HepG2 (cell line): ENCODE measurements at regions not wholly inside any gene's neighbourhood (a gene's known extent, or its start where the extent isn't known, plus 50 kb on each side); places are given as distances from the start of the nearest gene placed in this dataset.

Experiments used
- ATAC-seq: fragments of 200-7000 bp; cut with Tn5 transposase; 3 replicates; pipeline ENCODE4 v1.9.1; 2020; ENCODE audit warnings: mild to moderate bottlenecking, moderate library complexity
- BruUV-seq: library from RNA; stranded (reverse); fragments of 400-500 nt; replicated peaks from 2 replicates; lab custom pipeline; 2021; lab: Mats Ljungman, UMichigan
- CTCF ChIA-PET: fragments of 300-600 bp; formaldehyde crosslinking; extraction: SDS; loops from one replicate; lab custom pipeline; 2021; ENCODE audit warnings: low total read pairs, inconsistent platforms, low intra/inter-chr PET ratio; lab: Yijun Ruan, JAX
- POLR2A ChIA-PET: fragments of 350-600 bp; sonication (Branson Sonifier 250); formaldehyde crosslinking; loops from one replicate; lab custom pipeline; 2020; ENCODE audit warnings: antibody characterized with exemption, inconsistent platforms; lab: Yijun Ruan, JAX
- DNase-seq: peaks from one replicate; pipeline ENCODE4 v3.0.0-alpha.2; 2015; ENCODE audit warnings: low spot score
- FAIRE-seq: peaks from 3 replicates; lab custom pipeline; 2011; peaks lifted over from hg19 to GRCh38; lab: Jason Lieb, UNC
- H2AFZ ChIP-seq: one replicate; pipeline ENCODE4 v1.6.1; 2011; ENCODE audit warnings: low read length, inconsistent platforms
- H3K27ac ChIP-seq: fragments of 300-600 bp; 3 replicates; pipeline ENCODE4 v1.8.0; 2011; ENCODE audit warnings: mixed run types, mild to moderate bottlenecking, mixed read lengths, low read length, inconsistent platforms; ENCODE audit not compliant: insufficient read depth; ENCODE audit errors: extremely low read length
- H3K27me3 ChIP-seq, 2 experiments: fragments of 200-600 bp in 1 of 2; 2 replicates in 1 of 2; 3 replicates in 1 of 2; pipeline versions ENCODE4 v1.6.0 to v1.8.0; 2011; ENCODE audit warnings: low read length in 2 of 2, mild to moderate bottlenecking in 2 of 2, moderate library complexity in 2 of 2, inconsistent platforms in 1 of 2; ENCODE audit not compliant: insufficient read depth in 2 of 2, control insufficient read depth in 1 of 2
- H3K36me3 ChIP-seq, 2 experiments: fragments of 200-600 bp in 1 of 2; replicated peaks in 1 of 2; 2 replicates in 1 of 2; 3 replicates in 1 of 2; pipeline versions ENCODE4 v1.5.1 to v1.8.0; 2011; ENCODE audit warnings: low read length in 2 of 2, inconsistent platforms in 1 of 2; ENCODE audit not compliant: insufficient read depth in 2 of 2, control insufficient read depth in 1 of 2
- H3K4me1 ChIP-seq: 2 replicates; pipeline ENCODE4 v1.5.1; 2012; ENCODE audit warnings: low read length, inconsistent platforms; ENCODE audit not compliant: insufficient read depth
- H3K4me2 ChIP-seq: 2 replicates; pipeline ENCODE4 v1.6.0; 2011; ENCODE audit warnings: low read depth, low read length, inconsistent platforms
- H3K4me3 ChIP-seq, 3 experiments: fragments of 200-600 bp in 1 of 3; sonication (generic), shearing (Covaris generic) in 1 of 3; replicated peaks in 1 of 3; 2 replicates each; pipeline ENCODE4 v1.5.1; 2011 to 2016; ENCODE audit warnings: low read length in 3 of 3, inconsistent platforms in 2 of 3, low read depth in 2 of 3, mild to moderate bottlenecking in 2 of 3, control low read depth in 1 of 3, mixed read lengths in 1 of 3; ENCODE audit not compliant: insufficient read depth in 1 of 3
- H3K79me2 ChIP-seq: one replicate; pipeline ENCODE4 v1.6.1; 2011; ENCODE audit warnings: low read length, inconsistent platforms; ENCODE audit not compliant: insufficient read depth
- H3K9ac ChIP-seq: 2 replicates; pipeline ENCODE4 v1.6.0; 2011; ENCODE audit warnings: mild to moderate bottlenecking, low read depth, low read length, inconsistent platforms; ENCODE audit not compliant: insufficient read depth
- H3K9me3 ChIP-seq: 2 replicates; pipeline ENCODE4 v1.5.1; 2012; ENCODE audit warnings: mild to moderate bottlenecking, low read length
- H4K20me1 ChIP-seq: 2 replicates; pipeline ENCODE4 v1.6.0; 2011; ENCODE audit warnings: inconsistent platforms, mild to moderate bottlenecking, low read length, moderate library complexity; ENCODE audit not compliant: insufficient read depth
- ESRRA ChIP-seq: sonication (generic); formaldehyde crosslinking; IDR thresholded peaks from 2 replicates; pipeline ENCODE4 v1.5.1; 2020; ENCODE audit warnings: mild to moderate bottlenecking, low read depth, missing genetic modification reagents
- THAP11 ChIP-seq: IDR thresholded peaks from 2 replicates; pipeline ENCODE4 v1.6.1; 2016; ENCODE audit warnings: missing biosample characterization, missing genetic modification reagents
- ZNF501 ChIP-seq: sonication (generic); formaldehyde crosslinking; IDR thresholded peaks from 2 replicates; pipeline ENCODE4 v1.5.1; 2020; ENCODE audit warnings: mild to moderate bottlenecking, moderate library complexity, missing genetic modification reagents
- ZNF549 ChIP-seq: sonication (generic); formaldehyde crosslinking; IDR thresholded peaks from 2 replicates; pipeline ENCODE4 v1.5.0; 2020; ENCODE audit warnings: missing genetic modification reagents
- ZNF749 ChIP-seq: sonication (generic); formaldehyde crosslinking; IDR thresholded peaks from 2 replicates; pipeline ENCODE4 v1.8.0; 2022; ENCODE audit warnings: mild to moderate bottlenecking, missing genetic modification reagents, moderate library complexity, borderline replicate concordance
- WGBS: methylation state at CpG from one replicate; pipeline ENCODE4 v1.1.6; 2017; ENCODE audit warnings: low lambda C conversion rate; 5-methylcytosine and 5-hydroxymethylcytosine counted together
- in situ Hi-C: cut with HindIII; loops from 2 replicates; pipeline ENCODE4 v1.10.0; 2017; ENCODE audit warnings: low pct_unique_long_range_greater_than_20kb; ENCODE audit not compliant: extremely low pct_ligation_motif_present
- intact Hi-C: fragments of 100-400 bp; cut with micrococcal nuclease; formaldehyde crosslinking; loops from one replicate; pipeline ENCODE4 v1.10.0; 2022; ENCODE audit not compliant: unreplicated experiment
- TF ChIP-seq, protein P1 (sequence below): sonication (generic); formaldehyde crosslinking; IDR thresholded peaks from 2 replicates; pipeline ENCODE4 v1.8.1; 2023; ENCODE audit warnings: mild to moderate bottlenecking, moderate library complexity, missing genetic modification reagents
- TF ChIP-seq, protein P2 (sequence below): sonication (generic); formaldehyde crosslinking; IDR thresholded peaks from 2 replicates; pipeline ENCODE4 v1.4.0; 2020; ENCODE audit warnings: missing genetic modification reagents
- TF ChIP-seq, protein P3 (sequence below): IDR thresholded peaks from 2 replicates; pipeline ENCODE4 v1.6.1; 2018; ENCODE audit warnings: missing genetic modification reagents

DNA sequence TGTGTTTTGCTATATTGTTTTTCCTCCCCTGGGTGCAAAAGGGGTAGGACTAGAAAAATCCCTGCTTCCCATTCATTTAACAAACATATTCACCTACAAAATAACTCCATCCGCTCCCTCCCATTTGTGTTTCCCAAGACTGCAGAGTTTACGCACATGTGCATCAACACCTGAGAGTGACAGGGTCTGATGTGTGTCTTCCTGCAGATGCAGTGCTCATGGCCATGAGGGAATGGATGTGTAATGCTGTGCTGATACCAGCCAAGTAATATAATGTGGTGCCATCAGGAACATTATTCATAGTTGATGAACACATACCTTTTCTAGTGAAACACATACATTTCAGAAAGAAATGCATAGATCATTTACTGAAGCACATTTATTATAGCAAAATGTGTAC is 83.2 kb downstream of the CXXC4 start (continued):
- TF ChIP-seq, protein P1, sequence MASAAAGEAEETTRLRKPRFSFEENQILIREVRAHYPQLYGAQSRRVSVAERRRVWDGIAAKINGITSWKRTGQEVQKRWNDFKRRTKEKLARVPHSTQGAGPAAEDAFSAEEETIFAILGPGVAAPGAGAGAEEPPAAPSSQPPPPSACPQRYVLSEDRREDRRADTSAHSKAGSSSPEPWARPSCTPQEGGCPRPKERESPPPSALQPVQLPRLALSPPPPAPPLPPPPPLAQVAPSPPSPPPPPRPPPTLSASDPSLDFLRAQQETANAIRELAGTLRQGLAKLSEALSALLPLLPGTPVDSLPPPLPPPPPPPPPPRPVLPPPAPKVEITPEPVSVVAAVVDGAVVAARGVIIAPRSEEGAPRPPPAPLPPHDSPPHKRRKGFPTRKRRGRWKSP: no peak

DNA sequence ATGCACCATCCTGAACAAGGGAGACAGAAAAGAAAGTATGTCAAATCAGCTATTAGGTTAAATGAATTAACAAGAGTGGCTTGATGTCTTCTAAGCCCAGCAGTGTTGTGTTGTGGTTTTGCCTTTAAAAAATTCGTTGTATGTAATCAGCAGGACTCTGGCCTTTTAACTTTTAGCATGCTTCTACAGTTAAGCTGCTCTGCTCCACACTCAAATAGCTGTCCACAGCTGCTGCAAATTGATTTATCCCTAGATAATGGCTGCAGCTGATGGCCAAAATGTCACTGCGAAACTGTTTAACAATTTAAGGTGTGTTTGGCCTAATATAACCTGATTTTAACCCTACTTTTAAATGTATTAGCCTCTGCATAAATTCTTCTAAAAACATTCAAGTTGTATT is 85.8 kb downstream of the CXXC4 start:
- no TSS peak for BruUV-seq
- no peaks in the 10 kb centered on the region for H3K27me3 ChIP-seq
- FAIRE-seq (no peak), ATAC-seq (no peak), DNase-seq (no peak)
- no peak overlapping the region for H3K4me3 ChIP-seq
- in situ Hi-C loops: no loop called here
- POLR2A ChIA-PET: no interaction called here
- no peaks in the 10 kb centered on the region for H3K79me2 ChIP-seq
- H3K27ac ChIP-seq: no peak overlapping the region
- no peak overlapping the region for H3K9ac ChIP-seq
- CTCF ChIA-PET: no interaction called here
- H3K4me1 ChIP-seq: no peaks in the 10 kb centered on the region
- no peaks in the 10 kb centered on the region for H3K9me3 ChIP-seq
- intact Hi-C loops: no loop called here
- no peak overlapping the region for H3K4me2 ChIP-seq
- 0% methylated on average over 2 of the region's 2 CpGs for WGBS
- H2AFZ ChIP-seq: no peak overlapping the region
- H4K20me1 ChIP-seq: no peaks in the 10 kb centered on the region
- TF ChIP-seq, protein P2, sequence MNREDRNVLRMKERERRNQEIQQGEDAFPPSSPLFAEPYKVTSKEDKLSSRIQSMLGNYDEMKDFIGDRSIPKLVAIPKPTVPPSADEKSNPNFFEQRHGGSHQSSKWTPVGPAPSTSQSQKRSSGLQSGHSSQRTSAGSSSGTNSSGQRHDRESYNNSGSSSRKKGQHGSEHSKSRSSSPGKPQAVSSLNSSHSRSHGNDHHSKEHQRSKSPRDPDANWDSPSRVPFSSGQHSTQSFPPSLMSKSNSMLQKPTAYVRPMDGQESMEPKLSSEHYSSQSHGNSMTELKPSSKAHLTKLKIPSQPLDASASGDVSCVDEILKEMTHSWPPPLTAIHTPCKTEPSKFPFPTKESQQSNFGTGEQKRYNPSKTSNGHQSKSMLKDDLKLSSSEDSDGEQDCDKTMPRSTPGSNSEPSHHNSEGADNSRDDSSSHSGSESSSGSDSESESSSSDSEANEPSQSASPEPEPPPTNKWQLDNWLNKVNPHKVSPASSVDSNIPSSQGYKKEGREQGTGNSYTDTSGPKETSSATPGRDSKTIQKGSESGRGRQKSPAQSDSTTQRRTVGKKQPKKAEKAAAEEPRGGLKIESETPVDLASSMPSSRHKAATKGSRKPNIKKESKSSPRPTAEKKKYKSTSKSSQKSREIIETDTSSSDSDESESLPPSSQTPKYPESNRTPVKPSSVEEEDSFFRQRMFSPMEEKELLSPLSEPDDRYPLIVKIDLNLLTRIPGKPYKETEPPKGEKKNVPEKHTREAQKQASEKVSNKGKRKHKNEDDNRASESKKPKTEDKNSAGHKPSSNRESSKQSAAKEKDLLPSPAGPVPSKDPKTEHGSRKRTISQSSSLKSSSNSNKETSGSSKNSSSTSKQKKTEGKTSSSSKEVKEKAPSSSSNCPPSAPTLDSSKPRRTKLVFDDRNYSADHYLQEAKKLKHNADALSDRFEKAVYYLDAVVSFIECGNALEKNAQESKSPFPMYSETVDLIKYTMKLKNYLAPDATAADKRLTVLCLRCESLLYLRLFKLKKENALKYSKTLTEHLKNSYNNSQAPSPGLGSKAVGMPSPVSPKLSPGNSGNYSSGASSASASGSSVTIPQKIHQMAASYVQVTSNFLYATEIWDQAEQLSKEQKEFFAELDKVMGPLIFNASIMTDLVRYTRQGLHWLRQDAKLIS (CRISPR knock-in tag): no peak
- TF ChIP-seq ZNF749 (CRISPR knock-in tag) (no peak), ESRRA (CRISPR knock-in tag) (no peak), ZNF501 (CRISPR knock-in tag) (no peak), ZNF549 (CRISPR knock-in tag) (no peak), THAP11 (CRISPR knock-in tag) (no peak)
- TF ChIP-seq, protein P1: no peak
- TF ChIP-seq, protein P3, sequence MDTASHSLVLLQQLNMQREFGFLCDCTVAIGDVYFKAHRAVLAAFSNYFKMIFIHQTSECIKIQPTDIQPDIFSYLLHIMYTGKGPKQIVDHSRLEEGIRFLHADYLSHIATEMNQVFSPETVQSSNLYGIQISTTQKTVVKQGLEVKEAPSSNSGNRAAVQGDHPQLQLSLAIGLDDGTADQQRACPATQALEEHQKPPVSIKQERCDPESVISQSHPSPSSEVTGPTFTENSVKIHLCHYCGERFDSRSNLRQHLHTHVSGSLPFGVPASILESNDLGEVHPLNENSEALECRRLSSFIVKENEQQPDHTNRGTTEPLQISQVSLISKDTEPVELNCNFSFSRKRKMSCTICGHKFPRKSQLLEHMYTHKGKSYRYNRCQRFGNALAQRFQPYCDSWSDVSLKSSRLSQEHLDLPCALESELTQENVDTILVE (CRISPR knock-in tag): no peak
- H3K36me3 ChIP-seq: no peaks in the 10 kb centered on the region
